GM18511 (cell line): ENCODE measurements at regions not wholly inside any gene's neighbourhood (a gene's known extent, or its start where the extent isn't known, plus 50 kb on each side); places are given as distances from the start of the nearest gene placed in this dataset.

ENCODE experiments used
- ATAC-seq: cut with Tn5 transposase; IDR thresholded peaks from one replicate; pipeline ENCODE4 v1.9.1; 2021; ENCODE audit warnings: mild to moderate bottlenecking, moderate library complexity; ENCODE audit not compliant: unreplicated experiment

GRCh38 chr10:104505521-104506042 is 135.5 kb upstream of the SORCS3 start:
- ATAC-seq: no peak

- ATAC-seq: no peak
These were observed 131.1 kb upstream of the SORCS3 start for GRCh38 chr10:104509981-104510380.

- no peak for ATAC-seq
These were observed 130.4 kb upstream of the SORCS3 start for GRCh38 chr10:104510644-104511043.

- no peak for ATAC-seq
These were observed 128.3 kb upstream of the SORCS3 start for GRCh38 chr10:104512800-104513199.

GRCh38 chr10:104515678-104516199 is 125.4 kb upstream of the SORCS3 start:
- ATAC-seq: no peak

GRCh38 chr10:104516986-104517385 is 124.1 kb upstream of the SORCS3 start:
- ATAC-seq: no peak

GRCh38 chr10:104517946-104518345 is 123.1 kb upstream of the SORCS3 start:
- ATAC-seq: no peak

- no peak for ATAC-seq
These were observed 122.2 kb upstream of the SORCS3 start for GRCh38 chr10:104518891-104519290.

GRCh38 chr10:104520653-104521052 is 120.4 kb upstream of the SORCS3 start:
- no peak for ATAC-seq

- no peak for ATAC-seq
These were observed 119.0 kb upstream of the SORCS3 start for GRCh38 chr10:104521901-104522694.

GRCh38 chr10:104526188-104526587 is 114.9 kb upstream of the SORCS3 start:
- ATAC-seq: no peak

- ATAC-seq: no peak
These were observed 114.1 kb upstream of the SORCS3 start for GRCh38 chr10:104527013-104527412.

- ATAC-seq: no peak
These were observed 100.9 kb upstream of the SORCS3 start for GRCh38 chr10:104540181-104540580.

GRCh38 chr10:104541820-104542219 is 99.3 kb upstream of the SORCS3 start:
- no peak for ATAC-seq

GRCh38 chr10:104546336-104546735 is 94.8 kb upstream of the SORCS3 start:
- no peak for ATAC-seq

GRCh38 chr10:104546756-104547155 is 94.3 kb upstream of the SORCS3 start:
- no peak for ATAC-seq

- ATAC-seq: no peak
These were observed 93.0 kb upstream of the SORCS3 start for GRCh38 chr10:104548090-104548489.

GRCh38 chr10:104556831-104557230 is 84.3 kb upstream of the SORCS3 start:
- ATAC-seq: no peak

GRCh38 chr10:104557966-104558365 is 83.1 kb upstream of the SORCS3 start:
- no peak for ATAC-seq

- ATAC-seq: no peak
These were observed 81.2 kb upstream of the SORCS3 start for GRCh38 chr10:104559935-104560334.

GRCh38 chr10:104563051-104563450 is 78.0 kb upstream of the SORCS3 start:
- ATAC-seq: no peak

GRCh38 chr10:104563548-104563947 is 77.5 kb upstream of the SORCS3 start:
- ATAC-seq: no peak
